Activated T-cell treated with anti-CD3 and anti-CD28 coated beads, Interleukin-2, amount 50 U/mL, for 72 hours (primary cell): ENCODE measurements at regions not wholly inside any gene's neighbourhood (a gene's known extent, or its start where the extent isn't known, plus 50 kb on each side); places are given as distances from the start of the nearest gene placed in this dataset.

Source experiments
- ATAC-seq, 2 donors: fragments of 150-1000 bp; cut with Tn5 transposase; replicated peaks in 1 of 2; 2 replicates each; pipeline ENCODE4 v1.10.0; 2021; ENCODE audit warnings: moderate library complexity in 2 of 2, mild to moderate bottlenecking in 1 of 2
- DNase-seq, 2 donors: peaks; one replicate each; pipeline ENCODE4 v3.0.0; 2021 to 2022; ENCODE audit warnings: mixed read lengths in 1 of 2
- H3K27ac Mint-ChIP-seq: one replicate; pipeline ENCODE4 v1.8.0; 2022; ENCODE audit warnings: mild to moderate bottlenecking, moderate library complexity, mixed read lengths
- H3K27me3 Mint-ChIP-seq: one replicate; pipeline ENCODE4 v1.8.0; 2022; ENCODE audit warnings: low read depth, mixed read lengths
- H3K36me3 Mint-ChIP-seq, 2 donors: one replicate each; pipeline ENCODE4 v1.8.0; 2022; ENCODE audit warnings: mixed read lengths in 2 of 2, mild to moderate bottlenecking in 1 of 2; ENCODE audit not compliant: insufficient read depth in 2 of 2
- H3K4me1 Mint-ChIP-seq: one replicate; pipeline ENCODE4 v1.8.0; 2022; ENCODE audit warnings: low read depth, mixed read lengths
- H3K4me3 Mint-ChIP-seq, 2 donors: one replicate each; pipeline ENCODE4 v1.8.0; 2022; ENCODE audit warnings: mild to moderate bottlenecking in 2 of 2, mixed read lengths in 2 of 2, moderate library complexity in 2 of 2
- H3K9me3 Mint-ChIP-seq, 2 donors: one replicate each; pipeline ENCODE4 v1.8.0; 2022; ENCODE audit warnings: mixed read lengths in 2 of 2

DNA sequence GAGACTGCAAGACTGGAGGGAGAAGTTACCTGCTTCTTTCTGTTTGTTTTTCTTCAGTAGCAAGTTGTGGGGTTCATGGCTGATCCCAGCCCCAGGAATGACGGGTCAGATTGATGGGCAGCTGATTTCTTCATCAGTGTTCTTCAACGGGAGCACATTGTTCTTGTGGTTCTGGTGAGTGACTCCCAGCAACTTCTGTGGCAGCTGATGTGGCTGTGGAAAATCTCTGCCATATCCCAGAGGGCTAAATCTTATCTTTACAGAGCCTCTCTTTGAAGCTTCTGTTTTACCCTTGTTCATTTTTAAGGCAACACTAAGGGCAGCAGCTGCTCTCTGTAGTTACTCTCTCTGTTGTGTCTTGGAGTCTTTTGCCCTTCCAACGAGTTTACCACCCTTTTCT is 710.3 kb downstream of the PRELID2 start:
- no peaks in the 10 kb centered on the region for H3K27me3 Mint-ChIP-seq
- DNase-seq: no peak
- H3K9me3 Mint-ChIP-seq: peaks cover 2 to 4% of the 10 kb centered on the region in 2 donors
- H3K36me3 Mint-ChIP-seq: peaks cover 0 to 2% of the 10 kb centered on the region in 2 donors
- no peak overlapping the region for H3K27ac Mint-ChIP-seq
- H3K4me1 Mint-ChIP-seq: no peaks in the 10 kb centered on the region
- ATAC-seq: no peak
- H3K4me3 Mint-ChIP-seq: no peak overlapping the region

- peaks cover 8 to 11% of the 10 kb centered on the region in 2 donors for H3K9me3 Mint-ChIP-seq
- no peaks in the 10 kb centered on the region for H3K36me3 Mint-ChIP-seq
- H3K4me3 Mint-ChIP-seq: no peak overlapping the region
- no peaks in the 10 kb centered on the region for H3K27me3 Mint-ChIP-seq
- no peak overlapping the region for H3K27ac Mint-ChIP-seq
- ATAC-seq (no peak), DNase-seq (no peak)
- H3K4me1 Mint-ChIP-seq: no peaks in the 10 kb centered on the region
These were observed 716.5 kb downstream of the PRELID2 start for GRCh38 chr5:145118611-145119010.

DNA sequence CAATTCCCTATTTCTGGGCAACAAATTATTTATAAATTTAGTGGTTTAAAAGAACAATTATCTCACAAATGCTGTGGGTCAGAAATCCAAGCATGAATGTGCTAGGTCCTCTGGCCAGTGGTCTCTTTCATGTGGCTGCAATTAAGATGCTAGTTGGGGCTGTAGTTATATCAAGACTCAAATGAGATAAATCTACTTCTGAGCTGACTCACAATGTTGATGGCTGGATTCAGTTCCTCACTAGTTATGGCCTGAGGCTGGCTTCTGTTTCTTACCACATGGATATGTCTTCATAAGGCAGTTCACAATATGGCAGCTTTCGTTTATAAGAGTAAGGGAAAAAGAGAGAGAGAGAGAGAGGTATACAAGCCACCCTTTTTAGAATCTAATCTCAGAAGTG is 717.0 kb downstream of the PRELID2 start:
- H3K36me3 Mint-ChIP-seq: no peaks in the 10 kb centered on the region
- H3K4me3 Mint-ChIP-seq: no peak overlapping the region
- ATAC-seq (no peak), DNase-seq (no peak)
- no peaks in the 10 kb centered on the region for H3K4me1 Mint-ChIP-seq
- H3K9me3 Mint-ChIP-seq: peaks cover 11 to 13% of the 10 kb centered on the region in 2 donors
- H3K27ac Mint-ChIP-seq: no peak overlapping the region
- no peaks in the 10 kb centered on the region for H3K27me3 Mint-ChIP-seq

GRCh38 chr5:145117285-145117684 is 717.9 kb downstream of the PRELID2 start:
- DNase-seq: no peak
- H3K4me3 Mint-ChIP-seq: no peak overlapping the region
- H3K9me3 Mint-ChIP-seq: peaks cover 8 to 13% of the 10 kb centered on the region in 2 donors

GRCh38 chr5:145111420-145111819 is 723.7 kb downstream of the PRELID2 start:
- H3K4me1 Mint-ChIP-seq: no peaks in the 10 kb centered on the region
- H3K4me3 Mint-ChIP-seq: no peak overlapping the region
- H3K36me3 Mint-ChIP-seq: no peaks in the 10 kb centered on the region
- no peak for ATAC-seq
- no peak overlapping the region for H3K27ac Mint-ChIP-seq
- H3K27me3 Mint-ChIP-seq: no peaks in the 10 kb centered on the region
- peaks cover 12 to 21% of the 10 kb centered on the region in 2 donors for H3K9me3 Mint-ChIP-seq
- no peak for DNase-seq

More at GRCh38 chr5:145117285-145117684, 717.9 kb downstream of the PRELID2 start:
- no peaks in the 10 kb centered on the region for H3K36me3 Mint-ChIP-seq
- H3K27ac Mint-ChIP-seq: no peak overlapping the region
- H3K4me1 Mint-ChIP-seq: no peaks in the 10 kb centered on the region
- no peaks in the 10 kb centered on the region for H3K27me3 Mint-ChIP-seq
- ATAC-seq: no peak

- Mint-ChIP-seq H3K27me3 (no peaks in the 10 kb centered on the region), H3K9me3 (peaks cover 11 to 19% of the 10 kb centered on the region in 2 donors), H3K36me3 (no peaks in the 10 kb centered on the region), H3K4me3 (no peak overlapping the region), H3K27ac (no peak overlapping the region), H3K4me1 (no peaks in the 10 kb centered on the region)
- no peak for DNase-seq
- ATAC-seq: no peak
These were observed 724.3 kb downstream of the PRELID2 start for GRCh38 chr5:145110834-145111233.

GRCh38 chr5:145110181-145110580 is 725.0 kb downstream of the PRELID2 start:
- H3K4me1 Mint-ChIP-seq: no peaks in the 10 kb centered on the region
- no peaks in the 10 kb centered on the region for H3K27me3 Mint-ChIP-seq
- H3K9me3 Mint-ChIP-seq: peaks cover 11 to 19% of the 10 kb centered on the region in 2 donors
- no peak for DNase-seq
- ATAC-seq: no peak
- no peaks in the 10 kb centered on the region for H3K36me3 Mint-ChIP-seq
- H3K4me3 Mint-ChIP-seq: no peak overlapping the region
- H3K27ac Mint-ChIP-seq: no peak overlapping the region

DNA sequence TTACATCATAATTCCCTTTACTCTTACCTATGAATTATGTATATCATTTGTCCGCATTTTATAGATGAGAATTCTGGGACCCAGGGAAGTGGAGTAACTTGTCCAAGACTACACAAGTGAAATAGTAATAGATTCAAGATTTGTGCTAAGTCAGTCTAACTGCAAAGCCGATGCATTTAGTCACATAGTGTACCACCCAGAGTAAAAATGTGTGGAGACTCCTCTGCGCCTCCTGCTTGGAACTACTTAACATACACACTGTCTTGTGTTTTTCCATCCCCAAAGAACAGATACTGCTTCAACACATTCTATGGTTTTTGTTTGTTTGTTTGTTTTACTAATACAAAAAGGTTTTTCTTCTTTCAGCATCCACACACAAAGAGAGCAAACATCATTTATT is 729.8 kb downstream of the PRELID2 start:
- Mint-ChIP-seq H3K4me3 (no peak overlapping the region), H3K4me1 (no peaks in the 10 kb centered on the region), H3K36me3 (no peaks in the 10 kb centered on the region), H3K27me3 (no peaks in the 10 kb centered on the region), H3K9me3 (peaks cover 3 to 9% of the 10 kb centered on the region in 2 donors), H3K27ac (no peak overlapping the region)
- no peak for ATAC-seq
- DNase-seq: no peak

DNA sequence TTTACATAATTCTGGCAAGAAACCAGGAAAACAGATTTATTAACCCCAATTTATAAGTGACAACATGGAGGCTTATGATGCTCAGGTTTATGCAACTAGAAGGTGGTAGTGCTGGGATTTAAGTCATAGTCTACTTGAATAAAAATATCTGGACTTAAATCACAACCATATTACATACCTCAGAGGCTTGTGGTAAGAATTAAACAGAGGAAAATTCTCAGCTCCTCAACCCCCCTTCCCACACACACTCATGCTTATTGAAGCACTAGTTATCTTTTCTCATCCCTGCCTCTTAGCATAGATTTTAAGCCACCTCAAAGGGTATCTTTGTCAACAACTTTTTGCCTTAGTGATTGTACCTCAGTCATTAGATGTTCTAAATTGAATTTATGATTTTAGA is 731.0 kb downstream of the PRELID2 start:
- no peak overlapping the region for H3K4me3 Mint-ChIP-seq
- H3K9me3 Mint-ChIP-seq: peaks cover 3 to 7% of the 10 kb centered on the region in 2 donors
- no peak for ATAC-seq
- H3K27ac Mint-ChIP-seq: no peak overlapping the region
- no peak for DNase-seq
- H3K36me3 Mint-ChIP-seq: no peaks in the 10 kb centered on the region
- no peaks in the 10 kb centered on the region for H3K4me1 Mint-ChIP-seq
- H3K27me3 Mint-ChIP-seq: no peaks in the 10 kb centered on the region

DNA sequence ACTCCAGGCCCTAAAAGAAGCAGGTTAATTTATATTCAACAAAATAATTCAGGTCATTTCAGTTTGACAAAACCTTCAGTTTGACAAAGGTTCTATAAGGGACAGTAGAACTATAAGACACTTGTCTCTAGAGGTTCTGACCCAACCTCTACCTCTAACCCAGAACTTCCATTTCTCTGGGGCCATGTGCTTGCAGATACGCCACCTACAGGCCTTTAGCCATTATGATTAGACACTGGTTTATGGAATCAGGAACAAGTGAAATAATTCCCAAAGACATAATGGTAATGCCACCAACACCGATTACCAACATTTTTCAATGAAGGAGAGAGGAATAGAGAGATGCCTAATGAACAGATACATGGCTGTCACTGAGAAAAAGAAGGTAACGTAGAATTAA is 733.9 kb downstream of the PRELID2 start:
- DNase-seq: no peak
- Mint-ChIP-seq H3K36me3 (no peaks in the 10 kb centered on the region), H3K27ac (no peak overlapping the region), H3K9me3 (peaks cover 0 to 6% of the 10 kb centered on the region in 2 donors), H3K27me3 (no peaks in the 10 kb centered on the region), H3K4me3 (no peak overlapping the region), H3K4me1 (no peaks in the 10 kb centered on the region)
- no peak for ATAC-seq

GRCh38 chr5:145090115-145090514 is 745.0 kb downstream of the PRELID2 start:
- H3K4me1 Mint-ChIP-seq: no peaks in the 10 kb centered on the region
- peaks cover 1 to 2% of the 10 kb centered on the region in 2 donors for H3K36me3 Mint-ChIP-seq
- no peak for ATAC-seq
- no peak for DNase-seq
- H3K27me3 Mint-ChIP-seq: no peaks in the 10 kb centered on the region
- peaks cover 3 to 6% of the 10 kb centered on the region in 2 donors for H3K9me3 Mint-ChIP-seq
- no peak overlapping the region for H3K4me3 Mint-ChIP-seq
- H3K27ac Mint-ChIP-seq: no peak overlapping the region

DNA sequence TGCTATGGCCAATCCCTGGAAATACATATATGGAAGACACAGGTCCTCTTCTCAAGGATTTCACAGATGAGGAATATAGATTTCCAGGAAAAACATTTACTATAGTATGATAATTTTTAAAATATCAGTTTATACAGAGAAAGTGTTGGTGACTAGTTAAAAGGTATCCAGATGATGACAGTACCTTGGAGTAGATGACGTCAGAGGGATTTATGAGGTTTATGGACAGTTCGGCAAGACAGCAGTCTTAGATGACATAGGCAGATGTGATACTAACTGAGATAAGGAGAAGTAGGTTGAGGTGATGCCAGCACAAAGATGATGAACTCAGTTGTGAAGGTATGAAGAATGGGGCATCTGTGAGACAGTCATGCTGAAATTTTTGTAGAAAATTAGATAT is 750.3 kb downstream of the PRELID2 start:
- no peak overlapping the region for H3K27ac Mint-ChIP-seq
- H3K9me3 Mint-ChIP-seq: peaks cover 2 to 5% of the 10 kb centered on the region in 2 donors
- no peak for DNase-seq
- H3K27me3 Mint-ChIP-seq: no peaks in the 10 kb centered on the region
- no peaks in the 10 kb centered on the region for H3K36me3 Mint-ChIP-seq
- no peak for ATAC-seq
- H3K4me3 Mint-ChIP-seq: no peak overlapping the region
- no peaks in the 10 kb centered on the region for H3K4me1 Mint-ChIP-seq

DNA sequence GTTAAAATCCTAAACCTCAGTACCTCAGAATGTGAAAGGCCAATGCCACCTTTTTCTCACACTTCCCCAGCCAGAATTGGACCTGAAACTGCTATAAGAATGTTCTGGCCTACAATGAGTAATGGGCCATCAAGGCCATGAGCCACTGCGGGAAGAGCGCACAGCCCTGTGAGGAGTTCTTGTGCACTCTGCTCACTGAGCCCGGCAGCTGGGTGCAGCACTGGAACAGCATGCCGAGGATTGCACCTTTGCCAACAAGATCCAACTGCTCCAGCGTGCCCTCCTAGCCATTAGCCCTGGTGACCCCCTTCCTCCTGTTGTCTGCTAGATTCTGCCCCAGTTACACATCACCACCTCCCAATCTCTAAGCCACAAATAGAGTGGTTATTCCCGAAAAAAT is 758.1 kb downstream of the PRELID2 start:
- Mint-ChIP-seq H3K27me3 (no peaks in the 10 kb centered on the region), H3K4me1 (no peaks in the 10 kb centered on the region), H3K9me3 (peaks cover 4% of the 10 kb centered on the region in 2 donors), H3K36me3 (no peaks in the 10 kb centered on the region), H3K4me3 (no peak overlapping the region), H3K27ac (no peak overlapping the region)
- ATAC-seq (no peak), DNase-seq (no peak)

- DNase-seq: no peak
- Mint-ChIP-seq H3K27ac (no peak overlapping the region), H3K27me3 (no peaks in the 10 kb centered on the region), H3K4me1 (no peaks in the 10 kb centered on the region), H3K4me3 (no peak overlapping the region), H3K9me3 (peaks cover 4% of the 10 kb centered on the region in 2 donors), H3K36me3 (no peaks in the 10 kb centered on the region)
- no peak for ATAC-seq
These were observed 759.1 kb downstream of the PRELID2 start for GRCh38 chr5:145076040-145076439.
